Choroid plexus epithelial cell (primary cell): ENCODE measurements at regions not wholly inside any gene's neighbourhood (a gene's known extent, or its start where the extent isn't known, plus 50 kb on each side); places are given as distances from the start of the nearest gene placed in this dataset.

Source experiments
- DNase-seq: peaks from one replicate; pipeline ENCODE4 v3.0.0-alpha.2; 2010; ENCODE audit warnings: low read depth
- H3K4me3 ChIP-seq: 2 replicates; pipeline ENCODE4 v1.5.1; 2011; ENCODE audit warnings: low read depth, mild to moderate bottlenecking, control low read depth, low read length, moderate library complexity
- TF ChIP-seq, protein P1 (sequence below): conservative IDR thresholded peaks from 2 replicates; pipeline ENCODE4 v1.5.1; 2011; ENCODE audit warnings: low read depth, mild to moderate bottlenecking, control low read depth, inconsistent platforms, low read length, moderate library complexity

DNA sequence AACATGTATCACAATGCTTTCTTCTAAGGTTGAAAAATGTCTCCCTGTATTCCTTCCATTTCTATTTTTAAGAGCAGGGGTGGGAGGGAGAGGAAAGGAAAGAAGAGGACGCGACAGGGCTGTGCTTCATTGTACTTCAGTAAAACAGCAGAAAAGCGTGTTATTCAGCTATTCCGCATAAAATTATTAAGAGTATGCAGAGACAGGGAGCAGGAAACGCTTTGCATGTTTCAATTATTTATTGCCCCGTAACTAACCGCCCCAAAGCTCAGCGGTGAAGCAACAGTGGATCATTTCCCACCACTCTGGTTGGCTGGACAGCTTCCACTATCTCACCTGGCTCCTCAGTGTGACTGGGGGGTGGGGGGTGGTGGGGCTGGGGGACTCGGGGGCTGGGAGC, 188.9 kb downstream of the TTLL2 start:
- no peak for DNase-seq
- TF ChIP-seq, protein P1, sequence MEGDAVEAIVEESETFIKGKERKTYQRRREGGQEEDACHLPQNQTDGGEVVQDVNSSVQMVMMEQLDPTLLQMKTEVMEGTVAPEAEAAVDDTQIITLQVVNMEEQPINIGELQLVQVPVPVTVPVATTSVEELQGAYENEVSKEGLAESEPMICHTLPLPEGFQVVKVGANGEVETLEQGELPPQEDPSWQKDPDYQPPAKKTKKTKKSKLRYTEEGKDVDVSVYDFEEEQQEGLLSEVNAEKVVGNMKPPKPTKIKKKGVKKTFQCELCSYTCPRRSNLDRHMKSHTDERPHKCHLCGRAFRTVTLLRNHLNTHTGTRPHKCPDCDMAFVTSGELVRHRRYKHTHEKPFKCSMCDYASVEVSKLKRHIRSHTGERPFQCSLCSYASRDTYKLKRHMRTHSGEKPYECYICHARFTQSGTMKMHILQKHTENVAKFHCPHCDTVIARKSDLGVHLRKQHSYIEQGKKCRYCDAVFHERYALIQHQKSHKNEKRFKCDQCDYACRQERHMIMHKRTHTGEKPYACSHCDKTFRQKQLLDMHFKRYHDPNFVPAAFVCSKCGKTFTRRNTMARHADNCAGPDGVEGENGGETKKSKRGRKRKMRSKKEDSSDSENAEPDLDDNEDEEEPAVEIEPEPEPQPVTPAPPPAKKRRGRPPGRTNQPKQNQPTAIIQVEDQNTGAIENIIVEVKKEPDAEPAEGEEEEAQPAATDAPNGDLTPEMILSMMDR, result no peak
- H3K4me3 ChIP-seq, result no peak overlapping the region

GRCh38 chr6:167514524-167514923, 189.6 kb downstream of the TTLL2 start:
- TF ChIP-seq, protein P1, result no peak
- DNase-seq, result no peak
- no peak overlapping the region for H3K4me3 ChIP-seq

DNA sequence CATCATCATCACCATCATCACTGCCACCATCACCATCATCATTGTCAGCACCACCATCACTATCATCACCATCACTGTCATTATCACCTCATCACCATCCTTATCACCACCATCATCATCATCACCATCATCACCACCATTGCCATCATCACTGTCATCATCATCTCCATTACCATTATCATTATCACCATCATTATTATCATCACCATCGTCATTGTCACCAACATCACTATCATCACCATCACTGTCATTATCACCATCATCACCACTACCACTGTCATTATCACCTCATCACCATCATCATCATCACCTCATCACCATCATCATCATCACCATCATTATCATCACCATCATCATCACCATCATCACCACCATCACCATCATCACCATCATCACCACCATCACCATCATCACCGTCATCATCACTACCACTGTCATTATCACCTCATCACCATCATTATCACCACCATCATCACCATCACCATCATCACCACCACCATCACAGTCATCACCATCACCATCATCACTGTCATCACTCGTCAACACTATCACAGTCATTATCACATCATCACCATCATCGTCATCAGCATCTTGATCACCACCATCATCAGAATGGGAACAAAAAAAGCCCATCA, 191.1 kb downstream of the TTLL2 start:
- no peak overlapping the region for H3K4me3 ChIP-seq
- DNase-seq, result no peak
- TF ChIP-seq, protein P1, result no peak

- TF ChIP-seq, protein P1, result no peak
- DNase-seq, result no peak
- no peak overlapping the region for H3K4me3 ChIP-seq
Observed at GRCh38 chr6:167517254-167517916, 192.5 kb downstream of the TTLL2 start.

DNA sequence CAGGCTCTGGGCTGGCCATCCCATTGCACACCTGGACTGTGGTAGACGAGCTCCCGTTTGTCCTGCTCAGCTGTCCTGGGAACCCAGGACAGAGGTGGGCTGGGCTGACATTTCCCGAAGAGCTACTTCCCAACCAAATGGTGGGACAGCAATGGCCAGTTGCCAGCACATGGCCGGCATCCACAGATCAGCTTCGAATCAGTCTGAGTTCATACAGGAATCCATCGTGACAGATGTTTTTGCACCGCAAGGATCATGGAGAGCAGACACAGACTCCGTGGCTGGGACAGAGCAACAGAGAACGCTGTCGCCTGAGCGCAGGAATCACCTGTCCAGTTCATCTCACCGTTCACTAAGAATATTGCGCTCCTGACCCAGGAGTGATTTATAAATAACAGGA, 198.5 kb downstream of the TTLL2 start:
- H3K4me3 ChIP-seq, result no peak overlapping the region
- TF ChIP-seq, protein P1, result no peak
- DNase-seq, result no peak

GRCh38 chr6:167524261-167525111, 199.6 kb downstream of the TTLL2 start:
- TF ChIP-seq, protein P1, result no peak
- DNase-seq, result no peak
- no peak overlapping the region for H3K4me3 ChIP-seq
